ENCODE measurements at regions not wholly inside any gene's neighbourhood (a gene's known extent, or its start where the extent isn't known, plus 50 kb on each side); places are given as distances from the start of the nearest gene placed in this dataset.
A peak's percentile ranks its signal among the peaks of the same experiment; 100 is the strongest.
"Not testable (repeated sequence)": the region's sequence is repeated elsewhere in the genome, so short reads cannot be mapped to it uniquely, and the experiment has no call there.

- no peak overlapping the region for H3K4me3 ChIP-seq (ENCODE audit: low read depth, low read length)
- no peak for ATAC-seq (ENCODE audit: low read depth in 2 of 2)
- no peaks in the 10 kb centered on the region for H3K4me1 ChIP-seq (ENCODE audit: control insufficient read depth, insufficient read depth, low read length, poor library complexity, severe bottlenecking)
- no peaks in the 10 kb centered on the region for H3K9me3 ChIP-seq (ENCODE audit: control insufficient read depth in 2 of 2, low read length in 2 of 2)
- no peak overlapping the region for H3K27ac ChIP-seq (ENCODE audit: insufficient read depth, low read length, poor library complexity, severe bottlenecking)
- H3K9me3 Mint-ChIP-seq: no peaks in the 10 kb centered on the region
- H3K36me3 ChIP-seq (ENCODE audit: control insufficient read depth, insufficient read depth, low read length): no peaks in the 10 kb centered on the region
- H3K27me3 Mint-ChIP-seq: peaks cover 19% of the 10 kb centered on the region
- no peak overlapping the region for H3K4me3 Mint-ChIP-seq
- DNase-seq: no peak
- H3K27ac Mint-ChIP-seq: no peak overlapping the region
- peaks cover 4% of the 10 kb centered on the region for H3K36me3 Mint-ChIP-seq
- peaks cover 0 to 9% (median 5%) of the 10 kb centered on the region in 4 donors for H3K4me1 Mint-ChIP-seq
- H3K27me3 ChIP-seq (ENCODE audit: control insufficient read depth, insufficient read depth, low read length): peaks cover 7% of the 10 kb centered on the region
These were observed 51.0 kb downstream of the FHIP2A start for GRCh38 chr10:114872519-114873087.

GRCh38 chr10:114874827-114875411, 53.3 kb downstream of the FHIP2A start:
- Mint-ChIP-seq H3K27me3 (peaks cover 27% of the 10 kb centered on the region), H3K4me1 (peaks cover 0 to 18% (median 12%) of the 10 kb centered on the region in 4 donors), H3K27ac (peak overlapping the region in 2 of 3 donors; percentile 20 to 56), H3K4me3 (peak overlapping the region in 1 of 4 donors; percentile 12), H3K36me3 (peaks cover 4% of the 10 kb centered on the region), H3K9me3 (no peaks in the 10 kb centered on the region)
- peak in 1 of 2 donors; percentile 44 for ATAC-seq (ENCODE audit: low read depth in 2 of 2)
- peak in 1 of 3 donors; percentile 63 for DNase-seq
- peaks cover 4% of the 10 kb centered on the region for H3K4me1 ChIP-seq (ENCODE audit: control insufficient read depth, insufficient read depth, low read length, poor library complexity, severe bottlenecking)
- peaks cover 7% of the 10 kb centered on the region for H3K27me3 ChIP-seq (ENCODE audit: control insufficient read depth, insufficient read depth, low read length)
- no peaks in the 10 kb centered on the region for H3K36me3 ChIP-seq (ENCODE audit: control insufficient read depth, insufficient read depth, low read length)
- H3K27ac ChIP-seq (ENCODE audit: insufficient read depth, low read length, poor library complexity, severe bottlenecking): no peak overlapping the region
- no peak overlapping the region for H3K4me3 ChIP-seq (ENCODE audit: low read depth, low read length)
- H3K9me3 ChIP-seq (ENCODE audit: control insufficient read depth in 2 of 2, low read length in 2 of 2): no peaks in the 10 kb centered on the region

DNA sequence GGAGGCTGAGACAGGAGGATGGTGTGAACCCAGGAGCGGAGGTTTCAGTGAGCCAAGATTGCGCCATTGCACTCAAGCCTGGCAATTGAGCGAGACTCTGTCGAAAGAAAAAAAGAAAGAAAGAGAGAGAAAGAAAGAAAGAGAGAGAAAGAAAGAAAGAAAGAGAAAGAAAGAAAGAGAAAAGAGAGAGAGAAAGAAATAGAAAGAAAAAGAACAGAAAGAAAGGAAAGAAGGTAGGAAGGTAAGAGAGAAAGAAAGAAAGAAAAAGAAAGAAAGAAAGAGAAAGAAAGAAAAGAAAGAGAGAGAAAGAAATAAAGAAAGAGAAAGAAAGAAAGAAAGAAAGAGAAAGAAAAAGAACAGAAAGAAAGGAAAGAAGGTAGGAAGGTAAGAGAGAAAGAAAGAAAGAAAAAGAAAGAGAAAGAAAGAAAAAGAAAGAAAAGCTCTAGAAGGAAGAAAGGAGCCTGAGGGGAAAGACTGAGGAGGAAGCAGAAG, 54.1 kb downstream of the FHIP2A start:
- H3K36me3 ChIP-seq (ENCODE audit: control insufficient read depth, insufficient read depth, low read length); H3K36me3 Mint-ChIP-seq; H3K27ac ChIP-seq (ENCODE audit: insufficient read depth, low read length, poor library complexity, severe bottlenecking); DNase-seq; H3K9me3 ChIP-seq (ENCODE audit: control insufficient read depth in 2 of 2, low read length in 2 of 2); H3K4me3 ChIP-seq (ENCODE audit: low read depth, low read length); ATAC-seq (ENCODE audit: low read depth in 2 of 2); H3K4me1 ChIP-seq (ENCODE audit: control insufficient read depth, insufficient read depth, low read length, poor library complexity, severe bottlenecking); H3K9me3 Mint-ChIP-seq; H3K4me3 Mint-ChIP-seq; H3K27me3 ChIP-seq (ENCODE audit: control insufficient read depth, insufficient read depth, low read length): not testable (repeated sequence)
- H3K4me1 Mint-ChIP-seq: peaks cover 0 to 21% (median 13%) of the 10 kb centered on the region in 4 donors
- peak overlapping the region in 2 of 3 donors; percentile 56 to 63 for H3K27ac Mint-ChIP-seq
- H3K27me3 Mint-ChIP-seq: peaks cover 29% of the 10 kb centered on the region

GRCh38 chr10:114876169-114876568, 54.6 kb downstream of the FHIP2A start:
- Mint-ChIP-seq H3K27ac (peak overlapping the region in 1 of 3 donors; percentile 20), H3K27me3 (peaks cover 29% of the 10 kb centered on the region), H3K4me3 (no peak overlapping the region), H3K9me3 (no peaks in the 10 kb centered on the region), H3K4me1 (peaks cover 0 to 21% (median 13%) of the 10 kb centered on the region in 4 donors), H3K36me3 (peaks cover 4% of the 10 kb centered on the region)
- DNase-seq (no peak), ATAC-seq (ENCODE audit: low read depth in 2 of 2) (no peak)
- Histone ChIP-seq H3K9me3 (ENCODE audit: control insufficient read depth in 2 of 2, low read length in 2 of 2) (no peaks in the 10 kb centered on the region), H3K4me3 (ENCODE audit: low read depth, low read length) (no peak overlapping the region), H3K4me1 (ENCODE audit: control insufficient read depth, insufficient read depth, low read length, poor library complexity, severe bottlenecking) (peaks cover 4% of the 10 kb centered on the region), H3K27ac (ENCODE audit: insufficient read depth, low read length, poor library complexity, severe bottlenecking) (no peak overlapping the region), H3K36me3 (ENCODE audit: control insufficient read depth, insufficient read depth, low read length) (no peaks in the 10 kb centered on the region), H3K27me3 (ENCODE audit: control insufficient read depth, insufficient read depth, low read length) (peaks cover 7% of the 10 kb centered on the region)

DNA sequence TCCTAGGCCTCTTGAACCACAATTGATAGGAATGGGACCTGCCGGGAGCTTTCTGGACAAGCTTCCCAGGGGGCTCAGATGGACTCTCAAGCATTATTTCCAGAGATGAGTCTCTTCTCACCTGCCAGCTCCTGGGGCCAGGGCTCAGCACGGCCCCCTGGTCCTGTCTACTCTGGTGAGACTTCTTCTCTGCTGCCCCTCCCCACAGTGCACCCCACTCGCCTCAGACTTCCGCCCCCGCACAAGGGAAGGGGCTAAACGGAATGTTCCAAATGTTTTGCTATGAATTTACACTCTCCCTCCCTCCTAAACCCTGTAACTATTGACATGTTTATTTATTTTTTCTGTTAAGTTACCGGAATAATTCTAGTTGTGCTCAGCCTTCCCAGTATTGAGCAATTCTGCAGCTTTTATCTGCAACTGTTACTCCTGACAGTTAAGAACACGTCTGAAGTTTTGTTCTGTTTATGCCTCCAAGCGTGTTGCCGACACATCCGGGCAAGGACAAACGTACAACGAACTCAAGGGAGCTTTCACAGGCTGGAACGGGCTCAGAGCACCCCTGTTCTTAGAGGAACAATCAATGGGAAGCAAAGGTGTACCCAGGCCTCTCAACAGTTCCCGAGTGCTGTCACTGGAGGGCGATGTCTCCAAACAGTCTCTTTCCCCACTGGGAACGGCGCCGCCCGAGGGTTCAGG, 55.2 kb downstream of the FHIP2A start:
- Mint-ChIP-seq H3K4me3 (no peak overlapping the region), H3K4me1 (peaks cover 0 to 21% (median 13%) of the 10 kb centered on the region in 4 donors), H3K9me3 (no peaks in the 10 kb centered on the region), H3K27ac (no peak overlapping the region), H3K27me3 (peaks cover 29% of the 10 kb centered on the region), H3K36me3 (peaks cover 4% of the 10 kb centered on the region)
- peaks cover 7% of the 10 kb centered on the region for H3K27me3 ChIP-seq (ENCODE audit: control insufficient read depth, insufficient read depth, low read length)
- H3K4me1 ChIP-seq (ENCODE audit: control insufficient read depth, insufficient read depth, low read length, poor library complexity, severe bottlenecking): peaks cover 4% of the 10 kb centered on the region
- H3K4me3 ChIP-seq (ENCODE audit: low read depth, low read length): no peak overlapping the region
- H3K9me3 ChIP-seq (ENCODE audit: control insufficient read depth in 2 of 2, low read length in 2 of 2): no peaks in the 10 kb centered on the region
- DNase-seq: peak in 1 of 3 donors; percentile 69
- no peak overlapping the region for H3K27ac ChIP-seq (ENCODE audit: insufficient read depth, low read length, poor library complexity, severe bottlenecking)
- ATAC-seq (ENCODE audit: low read depth in 2 of 2): peak in 1 of 2 donors; percentile 40
- no peaks in the 10 kb centered on the region for H3K36me3 ChIP-seq (ENCODE audit: control insufficient read depth, insufficient read depth, low read length)

DNA sequence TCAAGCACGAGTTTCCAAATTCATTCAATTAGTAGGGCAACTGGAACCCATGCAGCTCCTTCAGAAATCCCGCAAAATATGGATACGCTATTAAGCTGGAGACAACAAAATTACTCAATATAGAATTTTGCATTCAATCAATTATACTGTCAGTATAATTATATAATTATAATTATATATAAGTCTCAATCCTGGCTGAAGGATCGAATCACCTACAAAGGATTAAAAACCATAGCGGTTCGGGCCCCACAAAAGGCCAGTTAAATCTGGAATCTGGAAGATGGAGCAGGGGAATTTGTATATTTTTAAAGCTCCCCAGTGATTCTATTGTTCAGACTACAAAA, 55.7 kb downstream of the FHIP2A start:
- peaks cover 33% of the 10 kb centered on the region for H3K27me3 Mint-ChIP-seq
- no peaks in the 10 kb centered on the region for H3K9me3 ChIP-seq (ENCODE audit: control insufficient read depth in 2 of 2, low read length in 2 of 2)
- H3K4me1 ChIP-seq (ENCODE audit: control insufficient read depth, insufficient read depth, low read length, poor library complexity, severe bottlenecking): peaks cover 4% of the 10 kb centered on the region
- no peaks in the 10 kb centered on the region for H3K9me3 Mint-ChIP-seq
- H3K27me3 ChIP-seq (ENCODE audit: control insufficient read depth, insufficient read depth, low read length): peaks cover 5% of the 10 kb centered on the region
- H3K4me1 Mint-ChIP-seq: peaks cover 0 to 21% (median 13%) of the 10 kb centered on the region in 4 donors
- H3K4me3 ChIP-seq (ENCODE audit: low read depth, low read length): no peak overlapping the region
- no peak overlapping the region for H3K27ac Mint-ChIP-seq
- DNase-seq (no peak), ATAC-seq (ENCODE audit: low read depth in 2 of 2) (no peak)
- H3K36me3 Mint-ChIP-seq: peaks cover 4% of the 10 kb centered on the region
- H3K36me3 ChIP-seq (ENCODE audit: control insufficient read depth, insufficient read depth, low read length): no peaks in the 10 kb centered on the region
- H3K4me3 Mint-ChIP-seq: no peak overlapping the region
- H3K27ac ChIP-seq (ENCODE audit: insufficient read depth, low read length, poor library complexity, severe bottlenecking): no peak overlapping the region

DNA sequence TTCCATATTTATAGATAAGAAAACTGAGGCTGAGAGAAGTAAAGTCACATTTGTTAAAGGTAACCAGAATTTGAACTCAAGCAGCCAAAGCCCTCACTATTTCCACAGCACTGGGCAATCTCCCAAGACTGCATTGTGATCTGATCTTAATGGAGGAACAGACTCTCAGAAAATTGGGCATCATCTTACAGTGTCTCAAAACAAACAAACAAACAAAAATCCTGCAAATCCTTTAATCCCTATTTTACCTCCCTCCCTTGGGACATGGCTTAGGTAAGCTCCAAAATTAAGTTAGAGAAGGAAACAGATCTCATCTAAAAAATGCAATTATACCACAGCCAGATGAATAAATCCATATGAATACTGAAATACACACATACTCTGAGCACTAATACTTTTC, 57.5 kb downstream of the FHIP2A start:
- Histone ChIP-seq H3K9me3 (ENCODE audit: control insufficient read depth in 2 of 2, low read length in 2 of 2) (no peaks in the 10 kb centered on the region), H3K27ac (ENCODE audit: insufficient read depth, low read length, poor library complexity, severe bottlenecking) (no peak overlapping the region), H3K36me3 (ENCODE audit: control insufficient read depth, insufficient read depth, low read length) (no peaks in the 10 kb centered on the region), H3K4me1 (ENCODE audit: control insufficient read depth, insufficient read depth, low read length, poor library complexity, severe bottlenecking) (peaks cover 4% of the 10 kb centered on the region), H3K4me3 (ENCODE audit: low read depth, low read length) (no peak overlapping the region), H3K27me3 (ENCODE audit: control insufficient read depth, insufficient read depth, low read length) (no peaks in the 10 kb centered on the region)
- ATAC-seq (ENCODE audit: low read depth in 2 of 2): no peak
- no peak for DNase-seq
- Mint-ChIP-seq H3K4me3 (no peak overlapping the region), H3K36me3 (peaks cover 4% of the 10 kb centered on the region), H3K27ac (no peak overlapping the region), H3K27me3 (peaks cover 47% of the 10 kb centered on the region), H3K9me3 (no peaks in the 10 kb centered on the region), H3K4me1 (peaks cover 4 to 21% (median 13%) of the 10 kb centered on the region in 4 donors)

Measured in CD4-positive, CD25-positive, alpha-beta regulatory T cell (primary cell).